Activated naive CD4-positive, alpha-beta T cell (primary cell): ENCODE measurements at regions not wholly inside any gene's neighbourhood (a gene's known extent, or its start where the extent isn't known, plus 50 kb on each side); places are given as distances from the start of the nearest gene placed in this dataset.

ENCODE experiments used
- DNase-seq, 4 experiments: peaks; one replicate each; lab custom pipeline; 2025; lab: John Stamatoyannopoulos, UW

DNA sequence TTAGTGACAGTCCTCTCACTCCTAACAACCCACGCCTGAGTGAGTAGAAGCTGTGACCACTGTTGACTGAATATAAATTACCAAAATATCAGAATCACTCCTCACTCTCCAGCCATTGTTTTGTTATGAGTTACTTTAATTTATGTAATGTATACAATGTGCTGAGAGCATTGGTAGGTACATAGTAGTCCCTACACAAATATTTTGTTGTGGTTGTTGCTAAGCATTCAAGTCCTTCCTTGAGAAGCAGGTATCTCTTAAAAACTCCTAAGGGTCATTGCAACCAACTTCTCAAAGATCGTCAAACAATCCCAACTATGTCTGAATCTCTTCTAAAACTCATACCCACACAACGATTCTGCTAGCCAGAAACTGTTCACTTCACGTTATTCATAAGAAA is 476.8 kb upstream of the TNP1 start:
- no peak for DNase-seq

DNA sequence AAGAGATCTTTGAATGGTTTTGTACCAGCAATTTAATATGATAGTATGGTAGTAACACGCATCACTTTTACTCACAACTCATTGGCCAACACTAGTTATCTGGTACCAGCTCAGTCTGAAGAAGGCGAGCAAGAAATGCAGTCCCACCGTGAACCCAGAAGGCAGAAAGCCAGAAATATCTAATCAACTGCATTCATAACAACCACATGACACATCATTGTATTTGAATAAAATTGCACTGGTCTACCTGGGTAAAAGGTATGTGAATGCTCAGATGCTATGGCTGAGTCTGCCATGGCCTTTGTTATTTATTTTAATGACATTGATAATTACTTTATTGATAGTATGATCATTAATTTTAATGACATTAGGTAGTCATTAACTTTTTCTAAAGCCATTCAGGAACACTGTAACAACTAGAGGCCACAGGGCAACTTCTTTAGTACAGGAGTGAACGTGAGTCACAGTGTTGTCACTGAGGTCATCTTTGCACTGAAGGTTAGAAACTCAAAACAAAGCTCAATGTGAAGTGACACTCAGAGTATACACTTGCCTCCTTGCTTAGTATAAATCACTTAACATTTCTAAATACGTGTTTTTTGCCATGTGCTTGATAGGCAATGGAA is 475.6 kb upstream of the TNP1 start:
- no peak for DNase-seq

DNA sequence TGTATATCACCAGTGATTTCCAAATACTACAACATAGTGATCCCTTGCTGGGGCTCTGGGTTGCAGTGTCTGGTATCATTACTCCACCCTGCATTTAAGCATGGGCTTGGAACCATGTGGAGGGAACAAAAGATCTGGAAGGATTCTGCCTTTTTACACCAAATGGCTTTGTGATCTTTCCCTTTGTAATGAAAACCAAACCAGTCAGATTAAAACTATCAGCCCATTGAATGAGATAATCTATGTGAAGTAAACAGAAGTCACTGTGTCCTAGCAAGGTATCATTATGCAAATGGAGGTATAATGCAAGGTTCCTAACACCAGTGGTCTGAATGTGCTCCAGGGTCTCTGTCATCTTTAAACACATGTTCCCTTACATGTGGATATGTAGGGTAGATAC is 474.7 kb upstream of the TNP1 start:
- DNase-seq = no peak

GRCh38 chr2:217332866-217333265 is 473.0 kb upstream of the TNP1 start:
- no peak for DNase-seq

GRCh38 chr2:217332417-217332791 is 472.5 kb upstream of the TNP1 start:
- DNase-seq = no peak

DNA sequence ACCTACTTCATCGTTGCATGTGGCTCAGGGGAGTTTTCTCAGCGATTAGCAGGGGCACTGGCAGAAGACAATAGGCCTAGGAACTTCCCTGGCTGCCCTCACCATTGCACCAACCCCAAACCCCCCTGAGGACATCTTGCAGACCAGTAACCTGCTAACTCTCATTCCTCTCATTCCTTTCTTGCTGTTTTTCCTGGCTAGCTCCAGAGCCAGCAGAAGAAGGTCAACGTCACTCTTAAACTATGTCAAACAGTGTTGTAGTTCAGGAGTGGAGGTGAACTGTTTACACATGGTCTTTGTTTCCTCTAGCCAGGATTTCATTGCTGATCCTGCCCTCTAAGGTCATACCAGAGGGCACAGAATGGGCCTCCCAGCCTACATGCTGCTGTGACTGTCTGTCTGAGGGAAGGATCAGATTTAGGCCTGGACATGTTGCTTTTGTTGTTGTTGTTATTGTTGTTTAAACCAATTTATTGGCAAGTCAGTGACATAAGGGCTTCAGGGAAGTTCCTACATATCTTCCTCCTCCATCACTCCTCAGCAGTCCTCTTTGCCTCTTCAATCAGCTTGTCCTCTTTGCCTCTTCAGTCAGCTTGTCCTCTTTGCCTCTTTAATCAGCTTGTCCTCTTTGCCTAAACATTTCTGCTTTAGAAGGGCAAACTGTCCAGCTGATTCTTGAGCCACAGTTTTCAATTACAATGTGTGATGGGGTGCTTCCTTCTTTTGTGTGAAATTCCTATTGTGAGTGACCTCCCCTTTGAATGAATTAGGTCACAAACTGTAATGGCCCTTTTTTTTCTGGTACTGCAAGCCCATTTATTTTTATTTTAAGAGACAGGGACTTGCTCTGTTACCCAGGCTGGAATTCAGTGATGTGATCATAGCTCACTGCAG is 471.9 kb upstream of the TNP1 start:
- no peak for DNase-seq

GRCh38 chr2:217330647-217331046 is 470.8 kb upstream of the TNP1 start:
- no peak for DNase-seq

DNA sequence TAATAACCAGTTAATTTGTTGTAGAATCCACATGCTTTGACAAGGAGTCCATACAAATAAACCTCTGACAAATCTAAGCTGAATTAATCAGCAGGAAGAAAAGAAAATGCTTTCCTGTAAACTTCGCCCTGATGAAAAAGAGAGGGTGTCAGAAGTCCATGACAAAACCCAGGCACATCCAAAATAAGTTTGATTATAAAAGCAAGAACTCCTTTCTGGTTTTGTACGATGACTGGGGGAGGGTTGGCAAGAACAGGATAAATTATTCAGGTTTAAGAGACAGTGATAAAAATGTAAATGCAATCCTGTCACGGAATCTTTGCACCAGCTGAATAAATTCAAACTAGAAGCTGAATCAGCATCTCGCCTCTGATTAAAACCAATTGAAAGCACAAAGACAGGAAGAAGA is 469.2 kb upstream of the TNP1 start:
- no peak for DNase-seq

GRCh38 chr2:217328622-217328978 is 468.7 kb upstream of the TNP1 start:
- DNase-seq = no peak

DNA sequence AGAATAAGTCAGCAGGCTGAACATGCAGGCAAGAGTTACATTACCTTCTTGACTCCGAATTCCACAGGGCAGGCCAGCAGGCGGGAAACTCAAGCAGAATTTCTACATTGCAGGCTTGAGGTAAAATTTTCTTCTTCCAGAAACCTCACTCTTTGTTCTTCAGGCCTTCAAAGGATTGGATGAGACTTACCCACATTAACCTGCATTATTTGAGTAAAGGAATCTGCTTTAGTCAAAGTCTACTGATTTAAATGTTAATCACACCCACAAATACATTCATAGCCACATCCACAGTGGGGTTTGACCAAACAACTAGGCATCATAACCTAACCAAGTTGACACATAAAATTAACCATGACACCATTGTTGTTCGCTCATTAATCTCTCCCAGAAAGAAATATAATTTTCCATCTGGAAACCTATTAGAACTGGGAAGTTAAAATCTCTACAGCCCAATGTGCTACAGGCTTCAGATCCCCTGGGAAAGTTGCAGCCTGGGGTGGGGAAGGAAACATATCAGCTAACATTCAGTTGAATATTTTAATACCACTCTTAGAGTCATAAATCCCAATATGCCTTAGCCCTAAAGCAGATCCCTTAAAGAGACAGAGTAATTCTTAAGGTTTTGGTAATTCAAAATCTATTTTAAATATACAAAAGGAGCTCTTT is 468.2 kb upstream of the TNP1 start:
- no peak for DNase-seq

GRCh38 chr2:217326238-217327022 is 466.6 kb upstream of the TNP1 start:
- no peak for DNase-seq

- no peak for DNase-seq
Measured at GRCh38 chr2:217325816-217326215, 466.0 kb upstream of the TNP1 start.

DNA sequence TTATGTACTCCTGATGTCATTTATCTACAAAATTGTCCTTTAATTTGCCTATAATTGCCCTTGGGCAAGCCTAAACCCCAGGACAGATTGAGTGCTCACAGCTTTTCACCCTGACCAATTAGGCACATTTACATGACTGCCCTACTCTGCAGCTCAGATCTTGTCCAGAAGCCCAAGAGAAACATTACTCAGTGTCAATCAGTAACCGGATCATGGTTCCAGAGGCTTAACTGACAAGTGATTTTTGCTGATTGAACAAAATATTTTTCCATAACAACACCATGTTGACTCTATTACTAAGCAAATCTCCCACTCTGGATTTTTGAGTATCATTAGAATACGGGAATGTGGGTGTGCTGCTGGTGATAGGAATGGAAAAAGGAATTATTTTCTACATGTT is 465.4 kb upstream of the TNP1 start:
- no peak for DNase-seq

DNA sequence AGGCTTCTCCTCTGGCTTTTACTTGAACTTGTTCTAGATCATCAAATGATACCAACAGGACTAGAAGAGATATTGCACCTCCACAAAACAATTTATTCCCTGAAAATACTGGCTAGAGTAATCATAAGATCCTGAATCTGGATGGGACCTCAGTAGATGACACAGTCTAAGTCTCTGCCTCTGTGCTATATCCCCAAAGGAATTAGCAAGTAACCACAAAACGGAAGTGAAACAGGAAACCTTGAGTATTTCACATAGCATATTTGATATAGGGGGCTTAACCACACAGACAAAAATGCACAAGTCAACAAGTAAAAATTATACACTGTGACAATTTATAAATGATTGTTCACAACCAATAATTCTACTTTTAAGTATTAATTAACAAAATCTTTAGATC is 456.9 kb upstream of the TNP1 start:
- DNase-seq = no peak

GRCh38 chr2:217314021-217314460 is 454.2 kb upstream of the TNP1 start:
- DNase-seq = no peak

GRCh38 chr2:217313386-217313785 is 453.5 kb upstream of the TNP1 start:
- no peak for DNase-seq

DNA sequence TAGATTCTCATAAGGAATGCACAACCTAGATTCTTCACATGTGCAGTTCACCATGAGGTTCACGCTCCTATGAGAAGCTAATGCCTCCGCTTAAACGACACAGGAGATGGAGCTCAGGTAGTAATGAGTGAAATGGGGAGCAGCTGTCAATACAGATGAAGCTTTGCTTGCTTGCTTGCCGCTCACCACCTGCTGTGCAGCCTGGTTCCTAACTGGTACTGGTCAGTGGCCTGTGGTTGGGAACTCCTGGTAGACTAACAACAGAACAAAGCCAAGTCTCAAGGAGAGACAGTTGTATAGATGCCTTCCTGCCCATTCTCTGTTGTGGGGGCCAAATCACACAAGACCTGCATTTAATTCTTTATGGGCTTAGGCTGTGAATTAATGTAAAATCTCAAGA is 449.2 kb upstream of the TNP1 start:
- no peak for DNase-seq

GRCh38 chr2:217307023-217307422 is 447.2 kb upstream of the TNP1 start:
- DNase-seq = no peak

GRCh38 chr2:217305882-217306281 is 446.0 kb upstream of the TNP1 start:
- DNase-seq = no peak

DNA sequence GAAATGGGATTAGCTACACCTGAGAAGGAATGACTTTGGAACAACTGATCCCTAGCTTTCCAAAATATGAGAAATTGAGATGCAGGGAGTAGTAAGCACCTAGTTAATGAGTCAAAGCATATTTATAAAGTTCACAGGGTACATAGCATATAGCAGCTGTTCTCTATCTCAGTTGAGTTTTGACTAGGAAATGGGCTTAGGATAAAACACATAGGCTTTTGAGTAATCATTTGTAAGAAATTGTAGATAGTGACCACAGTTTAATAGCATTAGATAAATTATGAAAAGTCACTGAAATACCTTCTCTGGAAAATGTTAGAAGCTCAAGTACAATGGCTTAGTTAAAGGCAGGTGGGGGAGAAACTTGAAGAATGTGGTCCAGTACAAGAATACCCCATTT is 444.7 kb upstream of the TNP1 start:
- DNase-seq = no peak

DNA sequence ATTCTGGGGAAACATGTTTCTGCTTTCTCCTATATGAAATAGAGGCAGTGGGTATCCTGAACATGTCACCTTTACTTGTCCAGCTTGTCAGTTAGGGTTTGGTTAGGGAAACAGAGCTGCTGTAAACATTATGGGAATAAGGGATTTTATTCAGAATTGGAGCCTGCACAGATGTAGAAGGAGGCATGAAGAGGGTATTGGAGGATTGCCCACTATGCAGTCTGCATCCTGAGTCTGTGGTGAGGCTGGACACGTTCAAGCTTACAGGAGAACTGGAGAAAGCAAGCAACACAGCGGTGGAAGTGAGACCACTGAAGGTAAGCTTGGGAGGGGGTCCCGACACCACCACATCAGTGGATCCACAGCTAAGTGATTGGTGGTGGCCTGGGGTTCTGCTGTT is 443.0 kb upstream of the TNP1 start:
- DNase-seq = no peak

GRCh38 chr2:217301142-217301925 is 441.5 kb upstream of the TNP1 start:
- no peak for DNase-seq
